K562 (cell line): ENCODE measurements at regions not wholly inside any gene's neighbourhood (a gene's known extent, or its start where the extent isn't known, plus 50 kb on each side); places are given as distances from the start of the nearest gene placed in this dataset.

Experiments
- ATAC-seq: fragments of 200-7000 bp; cut with Tn5 transposase; 3 replicates; pipeline ENCODE4 v1.9.1; 2020; ENCODE audit warnings: moderate library complexity
- BruUV-seq: library from RNA; stranded (reverse); fragments of 400-500 nt; replicated peaks from 2 replicates; lab custom pipeline; 2021; lab: Mats Ljungman, UMichigan
- CTCF ChIA-PET: fragments of 300-600 bp; formaldehyde crosslinking; extraction: SDS; loops from one replicate; lab custom pipeline; 2021; ENCODE audit warnings: low intra/inter-chr PET ratio; lab: Yijun Ruan, JAX
- POLR2A ChIA-PET: fragments of 300-600, 350-650 bp; sonication (Branson Sonifier 250); formaldehyde crosslinking; extraction: SDS; loops from one replicate; lab custom pipeline; 2021; ENCODE audit warnings: antibody characterized with exemption, inconsistent platforms; lab: Yijun Ruan, JAX
- DNase-seq, 4 experiments: peaks; one replicate each; pipeline versions ENCODE4 v3.0.0 to v3.0.0-alpha.2; 2011 to 2018; ENCODE audit warnings: low spot score in 3 of 4, mixed read lengths in 3 of 4; ENCODE audit errors: extremely low read depth in 1 of 4
- FAIRE-seq: peaks from 2 replicates; lab custom pipeline; 2011; peaks lifted over from hg19 to GRCh38; lab: Jason Lieb, UNC
- H2AFZ ChIP-seq: 2 replicates; pipeline ENCODE4 v1.6.0; 2011; ENCODE audit warnings: low read depth, low read length, control low read depth, inconsistent platforms
- H3K27ac ChIP-seq: fragments of 200-600 bp; 3 replicates; pipeline ENCODE4 v1.8.0; 2011; ENCODE audit warnings: low read depth, mild to moderate bottlenecking, control low read depth, inconsistent platforms, low read length, moderate library complexity, mixed read lengths; ENCODE audit errors: extremely low read depth
- H3K27me3 ChIP-seq, 2 experiments: fragments of 300-600 bp in 1 of 2; 2 replicates in 1 of 2; 3 replicates in 1 of 2; pipeline versions ENCODE4 v1.6.0 to v1.8.0; 2011; ENCODE audit warnings: inconsistent platforms in 2 of 2, low read length in 2 of 2, mild to moderate bottlenecking in 1 of 2, mixed read lengths in 1 of 2, moderate library complexity in 1 of 2; ENCODE audit not compliant: control insufficient read depth in 2 of 2, insufficient read depth in 2 of 2
- H3K36me3 ChIP-seq: fragments of 300-600 bp; 3 replicates; pipeline ENCODE4 v1.8.0; 2011; ENCODE audit warnings: mild to moderate bottlenecking, low read length, inconsistent platforms; ENCODE audit not compliant: control insufficient read depth, insufficient read depth
- H3K4me1 ChIP-seq, 2 experiments: fragments of 200-600 bp in 1 of 2; replicated peaks in 1 of 2; 2 replicates in 1 of 2; 3 replicates in 1 of 2; pipeline versions ENCODE4 v1.5.1 to v1.8.0; 2011; ENCODE audit warnings: inconsistent platforms in 2 of 2, low read length in 2 of 2, mild to moderate bottlenecking in 1 of 2, mixed read lengths in 1 of 2, moderate library complexity in 1 of 2; ENCODE audit not compliant: control insufficient read depth in 2 of 2, insufficient read depth in 2 of 2
- H3K4me2 ChIP-seq: 2 replicates; pipeline ENCODE4 v1.6.1; 2011; ENCODE audit warnings: low read length, control low read depth, inconsistent platforms, mixed read lengths; ENCODE audit not compliant: insufficient read depth
- H3K4me3 ChIP-seq: fragments of 200-600 bp; sonication (generic), shearing (Covaris generic); 2 replicates; pipeline ENCODE4 v1.5.1; 2016; ENCODE audit warnings: control low read depth, inconsistent platforms
- H3K79me2 ChIP-seq: fragments of 200-600 bp; 3 replicates; pipeline ENCODE4 v1.8.0; 2011; ENCODE audit warnings: low read length, inconsistent platforms; ENCODE audit not compliant: control insufficient read depth, insufficient read depth
- H3K9ac ChIP-seq, 2 experiments: 2 replicates each; pipeline versions ENCODE4 v1.6.0 to v1.6.1; 2011; ENCODE audit warnings: low read depth in 2 of 2, low read length in 2 of 2, control low read depth in 1 of 2, inconsistent platforms in 1 of 2, mild to moderate bottlenecking in 1 of 2, mixed read lengths in 1 of 2; ENCODE audit not compliant: insufficient read depth in 1 of 2
- H3K9me1 ChIP-seq: one replicate; pipeline ENCODE4 v1.6.0; 2011; ENCODE audit warnings: inconsistent platforms, mild to moderate bottlenecking, low read length, moderate library complexity; ENCODE audit not compliant: control insufficient read depth, insufficient read depth
- H3K9me3 ChIP-seq: replicated peaks from 2 replicates; pipeline ENCODE4 v1.5.1; 2011; ENCODE audit warnings: low read depth, low read length, inconsistent platforms; ENCODE audit not compliant: control insufficient read depth, insufficient read depth
- H4K20me1 ChIP-seq: replicated peaks from 2 replicates; pipeline ENCODE4 v1.6.1; 2011; ENCODE audit warnings: low read length, inconsistent platforms, mixed read lengths; ENCODE audit not compliant: control insufficient read depth, insufficient read depth
- BCOR ChIP-seq: fragments of 450-650 bp; IDR thresholded peaks from 2 replicates; pipeline ENCODE4 v1.6.1; 2016
- CEBPB ChIP-seq: fragments of 450-650 bp; IDR thresholded peaks from 2 replicates; pipeline ENCODE4 v1.6.1; 2016; ENCODE audit warnings: missing genetic modification characterization, missing compliant biosample characterization
- PHF8 ChIP-seq: fragments of 200-600 bp; sonication (generic); IDR thresholded peaks from 2 replicates; pipeline ENCODE4 v1.6.1; 2012; ENCODE audit warnings: mixed run types, mild to moderate bottlenecking, inconsistent platforms, low read length, moderate library complexity, borderline replicate concordance
- TAF9B ChIP-seq: fragments of 450-650 bp; IDR thresholded peaks from 2 replicates; pipeline ENCODE4 v1.6.1; 2018; ENCODE audit warnings: mild to moderate bottlenecking; ENCODE audit not compliant: partially characterized antibody
- TCF7L2 ChIP-seq: fragments of 150-350 bp; IDR thresholded peaks from 2 replicates; pipeline ENCODE4 v1.6.1; 2016; ENCODE audit warnings: low read depth, mild to moderate bottlenecking, low read length, moderate library complexity
- WGBS: fragments of 100-300 bp; shearing (Covaris generic); methylation state at CpG from one replicate; pipeline ENCODE4 v1.1.6; 2016; ENCODE audit warnings: low coverage, mixed read lengths; ENCODE audit not compliant: insufficient coverage; ENCODE audit errors: missing lambda C conversion rate; 5-methylcytosine and 5-hydroxymethylcytosine counted together
- in situ Hi-C: fragments of 300-500 bp; cut with MboI; formaldehyde crosslinking; loops from 4 replicates; pipeline ENCODE4 v1.15.0; 2018; ENCODE audit warnings: inconsistent platforms, mixed read lengths
- intact Hi-C: fragments of 100-400 bp; cut with micrococcal nuclease; formaldehyde crosslinking; loops from 2 replicates; pipeline ENCODE4 v1.14.2; 2022
- TF ChIP-seq, protein P1 (sequence below): sonication (generic); formaldehyde crosslinking; IDR thresholded peaks from 2 replicates; pipeline ENCODE4 v1.8.1; 2023; ENCODE audit warnings: mild to moderate bottlenecking, missing genetic modification reagents
- TF ChIP-seq, protein P2 (sequence below): fragments of 450-650 bp; IDR thresholded peaks from 2 replicates; pipeline ENCODE4 v1.7.0; 2016; ENCODE audit warnings: borderline replicate concordance

DNA sequence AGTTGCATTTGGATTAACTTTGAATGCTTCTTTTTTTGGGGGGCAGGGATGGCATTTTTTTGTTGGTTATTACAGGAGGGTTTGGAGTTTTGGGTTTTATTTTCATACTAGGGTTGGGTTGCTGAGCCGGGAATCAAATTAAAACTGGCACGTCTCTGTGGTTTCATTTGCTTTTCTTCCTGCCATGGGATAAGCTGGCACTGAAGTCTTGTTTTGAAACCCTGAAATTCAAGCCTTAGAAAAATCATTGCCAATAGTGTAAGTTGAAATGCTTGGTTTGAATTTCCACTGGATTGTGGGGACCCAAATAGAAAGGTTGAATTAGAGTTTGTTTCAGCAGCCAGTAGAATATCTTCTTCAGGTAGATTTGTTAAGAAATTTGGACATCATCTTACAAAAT is 193.1 kb upstream of the DCBLD2 start:
- intact Hi-C loops = no loop called here
- DNase-seq (no peak), ATAC-seq (no peak), FAIRE-seq (no peak)
- Histone ChIP-seq H3K4me1 (no peaks in the 10 kb centered on the region), H3K9me1 (no peaks in the 10 kb centered on the region), H3K36me3 (no peaks in the 10 kb centered on the region), H2AFZ (no peak overlapping the region), H3K27ac (no peak overlapping the region), H3K9me3 (no peaks in the 10 kb centered on the region), H3K79me2 (no peaks in the 10 kb centered on the region), H3K4me2 (no peak overlapping the region), H3K9ac (no peak overlapping the region), H4K20me1 (no peaks in the 10 kb centered on the region), H3K27me3 (no peaks in the 10 kb centered on the region), H3K4me3 (no peak overlapping the region)
- CTCF ChIA-PET = no interaction called here
- TF ChIP-seq, protein P1, sequence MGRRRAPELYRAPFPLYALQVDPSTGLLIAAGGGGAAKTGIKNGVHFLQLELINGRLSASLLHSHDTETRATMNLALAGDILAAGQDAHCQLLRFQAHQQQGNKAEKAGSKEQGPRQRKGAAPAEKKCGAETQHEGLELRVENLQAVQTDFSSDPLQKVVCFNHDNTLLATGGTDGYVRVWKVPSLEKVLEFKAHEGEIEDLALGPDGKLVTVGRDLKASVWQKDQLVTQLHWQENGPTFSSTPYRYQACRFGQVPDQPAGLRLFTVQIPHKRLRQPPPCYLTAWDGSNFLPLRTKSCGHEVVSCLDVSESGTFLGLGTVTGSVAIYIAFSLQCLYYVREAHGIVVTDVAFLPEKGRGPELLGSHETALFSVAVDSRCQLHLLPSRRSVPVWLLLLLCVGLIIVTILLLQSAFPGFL (CRISPR knock-in tag) = no peak
- TF ChIP-seq, protein P2, sequence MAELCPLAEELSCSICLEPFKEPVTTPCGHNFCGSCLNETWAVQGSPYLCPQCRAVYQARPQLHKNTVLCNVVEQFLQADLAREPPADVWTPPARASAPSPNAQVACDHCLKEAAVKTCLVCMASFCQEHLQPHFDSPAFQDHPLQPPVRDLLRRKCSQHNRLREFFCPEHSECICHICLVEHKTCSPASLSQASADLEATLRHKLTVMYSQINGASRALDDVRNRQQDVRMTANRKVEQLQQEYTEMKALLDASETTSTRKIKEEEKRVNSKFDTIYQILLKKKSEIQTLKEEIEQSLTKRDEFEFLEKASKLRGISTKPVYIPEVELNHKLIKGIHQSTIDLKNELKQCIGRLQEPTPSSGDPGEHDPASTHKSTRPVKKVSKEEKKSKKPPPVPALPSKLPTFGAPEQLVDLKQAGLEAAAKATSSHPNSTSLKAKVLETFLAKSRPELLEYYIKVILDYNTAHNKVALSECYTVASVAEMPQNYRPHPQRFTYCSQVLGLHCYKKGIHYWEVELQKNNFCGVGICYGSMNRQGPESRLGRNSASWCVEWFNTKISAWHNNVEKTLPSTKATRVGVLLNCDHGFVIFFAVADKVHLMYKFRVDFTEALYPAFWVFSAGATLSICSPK = no peak
- no peak for TF ChIP-seq TCF7L2
- TF ChIP-seq TAF9B = no peak
- no peak for TF ChIP-seq BCOR
- TF ChIP-seq CEBPB (tag) = no peak
- no peak for TF ChIP-seq PHF8
- no TSS peak for BruUV-seq
- 0% methylated on average over 2 of the region's 2 CpGs for WGBS
- POLR2A ChIA-PET = no interaction called here
- in situ Hi-C loops = no loop called here
